DMS 273 (cell line): ENCODE measurements at regions not wholly inside any gene's neighbourhood (a gene's known extent, or its start where the extent isn't known, plus 50 kb on each side); places are given as distances from the start of the nearest gene placed in this dataset.
A peak's percentile ranks its signal among the peaks of the same experiment; 100 is the strongest.

ENCODE experiments used
- DNase-seq: peaks from one replicate; lab custom pipeline; 2025; ENCODE audit not compliant: unreplicated experiment; lab: John Stamatoyannopoulos, UW

DNA sequence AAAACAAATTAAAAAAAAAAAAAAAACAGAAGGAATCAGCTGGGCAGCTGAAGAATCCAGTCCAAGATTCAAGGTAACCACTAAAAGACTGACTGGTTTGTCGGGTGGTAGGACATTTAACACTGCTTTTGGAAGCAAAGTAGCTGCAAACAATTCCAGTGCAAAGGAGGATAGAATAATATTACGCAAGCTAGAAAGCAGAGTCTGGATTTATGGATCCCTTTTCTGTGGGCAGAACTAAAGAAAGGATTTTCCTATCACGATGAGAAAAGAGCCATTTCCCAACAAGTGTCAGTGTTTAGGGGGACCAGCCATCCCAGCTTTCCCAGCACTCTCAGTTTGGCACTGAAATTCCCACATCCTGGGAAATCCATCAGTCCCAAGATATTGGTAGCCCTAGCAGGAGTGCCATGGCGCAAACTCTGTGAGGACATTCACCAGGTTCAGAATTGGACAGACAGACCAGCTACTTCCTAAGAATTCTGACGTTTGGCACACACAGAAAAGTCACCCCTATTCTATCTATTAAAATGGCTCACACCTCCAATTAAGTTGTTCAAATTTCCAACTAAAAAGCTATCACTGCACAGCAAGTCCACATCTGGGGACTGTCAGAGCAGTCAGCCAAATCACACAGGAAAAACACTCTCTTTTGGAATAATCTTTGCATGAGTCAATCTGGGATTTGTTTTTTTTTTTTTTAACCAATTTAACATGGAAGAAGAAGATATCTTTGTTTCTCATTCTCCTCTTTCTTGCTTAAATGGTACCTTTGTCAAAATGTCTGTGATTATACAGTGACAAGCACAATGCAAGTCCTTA is 356.8 kb upstream of the ARID1B start:
- DNase-seq = no peak

DNA sequence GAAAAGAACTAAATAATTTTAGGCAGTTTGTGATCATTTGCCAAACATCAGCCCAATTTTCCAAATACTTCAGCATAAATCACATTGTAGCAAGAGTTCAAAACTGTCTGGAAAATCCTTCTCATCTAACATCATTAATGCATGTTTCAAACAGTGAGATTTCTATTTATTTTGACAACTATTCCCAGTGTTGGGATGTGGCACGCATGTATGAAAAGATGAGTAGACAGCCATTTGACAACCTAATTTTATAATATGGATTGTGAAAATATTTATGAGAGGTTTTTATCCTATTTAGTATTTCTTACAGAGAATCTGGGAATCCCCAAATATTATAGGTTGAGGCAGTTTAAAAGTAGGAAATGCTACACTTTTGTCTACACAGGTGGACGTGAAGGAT is 357.6 kb upstream of the ARID1B start:
- DNase-seq = no peak

DNA sequence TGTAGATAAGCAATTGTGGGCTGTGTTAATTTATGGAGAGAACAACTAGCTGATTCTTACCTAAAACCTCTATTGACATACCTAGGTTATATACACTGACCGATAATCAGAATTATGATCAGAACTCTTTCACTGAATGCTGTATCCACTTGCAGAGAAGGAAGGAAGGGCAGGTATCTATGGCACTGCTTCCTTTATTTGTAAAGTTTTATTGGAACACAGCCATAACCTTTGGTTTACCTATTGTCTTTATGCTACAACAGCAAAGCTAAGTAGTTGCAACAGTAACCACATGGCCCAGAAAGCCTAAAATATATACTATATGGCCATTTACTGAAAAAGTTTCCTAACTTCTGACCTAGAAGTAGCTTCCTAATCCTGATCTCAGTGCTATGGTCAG is 358.9 kb upstream of the ARID1B start:
- DNase-seq = no peak

DNA sequence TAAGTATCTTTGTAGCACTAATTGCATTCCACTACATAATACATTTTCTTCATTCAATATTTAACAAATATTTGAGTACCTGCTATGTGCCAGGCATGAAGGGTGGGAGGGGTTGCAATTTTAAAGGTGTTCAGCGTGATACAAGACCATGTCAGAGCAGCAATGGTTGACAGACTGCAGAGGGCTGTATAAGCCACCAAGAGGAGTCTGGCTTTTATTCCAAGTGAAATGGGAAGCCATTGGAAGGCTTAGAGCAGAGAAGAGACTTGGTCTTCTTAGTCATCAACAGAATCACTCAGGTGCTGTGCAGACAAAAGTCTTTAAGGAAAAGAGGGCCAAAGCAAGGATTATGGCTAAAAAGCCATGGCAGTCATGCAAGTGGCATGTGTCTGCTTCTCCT is 360.8 kb upstream of the ARID1B start:
- no peak for DNase-seq

DNA sequence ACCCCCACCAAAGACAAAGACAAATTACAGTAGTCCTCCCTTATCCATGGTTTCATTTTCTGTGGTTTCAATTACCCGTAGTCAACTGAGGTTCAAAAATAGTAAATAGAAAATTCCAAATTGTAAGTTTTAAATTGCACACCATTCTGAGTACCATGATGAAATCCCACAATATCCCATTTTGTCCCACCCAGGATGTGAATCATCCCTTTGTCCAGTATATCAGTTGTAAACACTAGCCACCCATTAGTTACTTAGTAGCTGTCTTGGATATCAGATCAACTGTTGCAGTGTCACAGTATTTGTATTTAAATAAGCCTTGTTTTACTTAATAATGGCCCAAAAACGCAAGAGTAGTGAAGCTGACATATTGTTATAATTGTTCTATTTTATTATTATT is 364.0 kb upstream of the ARID1B start:
- DNase-seq = no peak

DNA sequence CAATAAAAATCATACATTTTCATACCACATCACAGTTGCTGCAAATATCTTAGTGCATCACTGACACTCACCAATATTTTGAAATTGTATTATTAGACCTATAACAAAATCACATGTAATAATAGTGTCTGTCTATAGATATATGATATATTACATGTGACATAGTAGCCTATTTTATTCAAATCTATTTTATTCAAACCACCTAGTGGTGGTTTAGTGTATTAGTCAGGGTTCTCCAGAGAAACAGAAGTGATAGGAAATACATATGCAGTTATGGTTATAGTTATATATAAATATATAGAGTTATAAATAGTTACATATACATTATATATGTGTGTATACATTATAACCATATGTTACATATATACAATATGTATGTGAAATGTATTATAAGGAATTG is 366.5 kb upstream of the ARID1B start:
- DNase-seq = peak; percentile 2

DNA sequence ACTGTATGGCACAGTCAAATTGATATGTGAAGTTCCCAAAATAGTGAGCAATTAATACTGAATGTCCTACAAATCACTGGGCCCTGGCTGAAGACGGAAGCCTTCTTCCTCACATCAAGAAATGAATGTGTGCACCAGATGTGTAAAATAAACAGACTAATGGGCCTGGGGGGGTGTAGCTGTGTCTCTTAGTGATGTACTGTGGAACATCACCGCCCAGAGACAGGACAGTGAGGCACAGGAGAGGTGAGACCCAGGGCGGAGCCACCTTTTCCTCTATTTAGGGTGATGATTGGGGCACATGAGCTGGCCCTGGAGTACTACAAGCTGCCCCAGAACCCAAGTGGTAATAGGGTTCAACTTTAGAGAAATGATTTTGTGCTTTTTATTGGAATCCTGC is 368.5 kb upstream of the ARID1B start:
- no peak for DNase-seq

DNA sequence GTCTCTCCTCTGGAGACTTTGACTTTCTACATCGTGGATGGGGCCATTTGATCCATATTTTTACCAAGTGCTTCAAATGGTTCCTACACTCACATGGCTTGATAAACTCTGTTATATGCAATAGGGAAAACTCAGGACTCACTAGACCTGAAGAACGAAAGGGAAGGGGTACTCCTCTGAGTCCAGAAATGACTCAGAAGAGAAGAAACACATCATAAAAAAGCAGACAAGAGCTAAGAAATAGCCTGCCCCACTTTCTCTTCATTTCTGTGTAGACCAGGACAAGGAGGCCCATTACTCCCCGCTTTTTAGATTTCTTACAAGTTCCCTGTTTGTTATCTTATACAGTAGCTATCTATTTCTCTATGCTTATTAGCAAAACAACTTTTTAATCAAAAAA is 369.8 kb upstream of the ARID1B start:
- no peak for DNase-seq

DNA sequence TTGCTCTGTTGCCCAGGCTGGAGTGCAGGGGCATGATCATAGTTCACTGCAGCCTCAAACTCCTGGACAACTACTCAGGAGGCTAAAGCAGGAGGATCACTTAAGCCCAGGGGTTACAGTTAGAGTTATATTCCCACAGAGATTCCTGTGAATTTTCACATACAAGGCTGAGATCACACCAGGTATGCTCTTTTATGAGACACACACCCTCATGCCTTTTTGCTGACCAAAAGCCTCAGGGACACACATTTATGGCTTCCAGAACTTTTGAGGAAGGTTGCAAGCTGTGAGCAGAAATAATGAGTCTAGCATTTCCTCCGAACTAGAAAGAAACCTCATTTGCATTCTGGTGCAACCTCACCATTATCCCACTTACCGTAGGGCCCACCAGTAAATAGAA is 370.5 kb upstream of the ARID1B start:
- no peak for DNase-seq

DNA sequence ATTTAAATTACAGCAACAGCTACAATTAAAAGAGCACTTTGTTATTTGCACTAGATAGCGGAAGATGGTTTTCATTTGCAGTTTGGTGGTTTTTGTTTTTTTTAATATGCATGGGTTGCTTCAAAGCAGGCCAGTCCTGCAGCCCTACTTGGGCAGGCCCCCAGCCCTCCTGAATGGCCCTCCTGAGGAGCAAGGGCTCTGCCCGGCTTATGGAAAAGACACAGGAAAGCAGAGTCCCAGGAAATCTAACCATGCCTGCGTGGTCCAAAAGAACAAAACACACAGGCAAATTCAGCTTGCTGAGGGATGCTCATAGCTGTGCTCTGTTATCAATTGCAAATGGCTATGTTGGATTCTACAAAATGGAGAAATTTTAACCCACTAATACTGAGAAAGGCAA is 371.1 kb upstream of the ARID1B start:
- DNase-seq = no peak

DNA sequence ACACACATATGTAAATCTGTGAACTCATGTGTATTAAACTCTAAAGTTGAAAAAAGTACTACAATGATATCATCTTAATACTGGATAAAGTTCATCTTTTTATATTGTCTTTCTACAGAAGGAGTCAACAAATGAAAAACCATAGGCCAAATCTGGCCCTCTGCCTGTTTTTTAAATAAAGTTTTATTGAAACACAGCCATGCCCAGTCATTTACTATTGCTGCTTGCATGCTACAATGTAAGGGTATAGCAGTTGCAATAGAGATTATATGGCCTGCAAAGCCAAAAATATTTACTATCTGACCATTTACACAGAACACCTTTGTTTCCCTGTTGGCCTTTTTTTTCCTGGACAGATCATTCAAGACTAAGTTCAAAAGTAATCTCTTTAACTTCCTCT is 374.6 kb upstream of the ARID1B start:
- DNase-seq = no peak

DNA sequence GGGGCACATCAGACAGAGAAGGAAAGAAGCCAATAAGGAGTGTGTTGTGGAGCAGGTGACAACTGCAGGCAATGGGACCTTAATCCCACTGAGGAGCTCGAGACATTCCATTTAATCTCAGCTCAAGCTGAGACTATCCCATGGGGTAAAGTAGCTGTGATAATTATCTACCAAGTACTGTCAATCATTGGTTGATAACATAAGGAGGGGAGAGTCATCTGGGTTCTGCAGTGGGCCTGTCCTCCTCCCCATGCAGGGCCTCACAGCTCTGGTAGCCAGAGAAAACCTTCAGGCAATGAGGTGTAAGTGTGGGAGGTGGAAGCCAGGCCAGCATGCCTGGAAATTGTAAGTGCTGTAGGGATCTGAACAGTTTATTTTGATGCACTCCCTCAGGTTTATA is 375.0 kb upstream of the ARID1B start:
- DNase-seq = no peak

DNA sequence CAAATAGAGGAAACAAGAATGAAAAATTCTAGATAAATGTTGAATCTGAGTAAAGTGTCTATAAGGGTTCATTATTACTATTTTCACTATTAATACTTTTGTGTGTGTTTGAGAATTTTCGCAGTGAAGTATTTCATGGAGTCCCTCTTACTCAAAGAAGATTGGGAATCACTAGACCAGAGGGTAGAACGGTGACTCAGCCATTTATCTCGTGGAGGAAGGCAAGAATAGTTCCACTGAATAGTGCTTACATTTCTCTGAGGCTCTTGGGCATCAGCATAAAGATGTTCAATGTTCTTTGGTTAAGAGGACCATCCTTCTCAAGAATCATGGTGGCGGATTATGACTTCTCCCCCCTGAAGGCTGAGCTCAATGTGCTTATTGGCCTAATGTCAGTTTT is 376.7 kb upstream of the ARID1B start:
- no peak for DNase-seq

DNA sequence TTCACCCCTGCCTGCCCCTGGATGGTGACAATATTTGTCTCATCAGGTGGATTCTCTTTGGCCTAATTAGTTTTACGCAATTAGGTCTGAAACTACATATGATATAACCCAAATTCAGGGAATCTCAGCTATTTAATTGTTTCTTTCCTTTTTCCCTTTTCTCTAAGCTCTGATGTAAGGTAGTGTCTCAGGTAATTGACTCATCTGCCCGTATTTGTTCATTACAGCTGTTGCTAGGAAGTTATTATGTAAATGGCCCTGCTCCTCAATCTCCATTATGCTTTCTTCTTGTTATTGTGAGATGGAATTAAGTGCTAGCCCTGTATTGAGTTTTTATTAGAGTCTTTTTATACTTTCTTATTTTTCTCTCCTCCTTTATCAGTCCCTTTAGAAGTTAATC is 378.2 kb upstream of the ARID1B start:
- no peak for DNase-seq

DNA sequence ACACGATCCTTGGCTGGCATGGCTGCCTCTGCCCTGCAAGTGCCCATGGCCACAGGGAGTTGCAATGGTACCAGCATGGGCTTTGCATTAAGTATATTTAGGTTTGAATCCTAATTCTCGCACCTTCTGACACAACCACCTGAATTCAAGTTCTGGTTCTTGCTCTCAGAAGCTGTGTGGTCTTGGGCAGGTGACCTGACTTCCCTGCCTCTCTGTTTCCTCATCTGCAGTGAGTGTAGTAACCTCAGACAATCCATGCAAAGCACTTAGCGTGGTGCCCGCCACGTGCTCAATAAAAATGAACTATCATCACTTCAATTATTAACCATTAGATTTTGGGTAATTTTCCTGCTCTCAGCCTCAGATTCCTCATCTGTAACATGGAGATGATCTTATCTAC is 378.8 kb upstream of the ARID1B start:
- DNase-seq = no peak

DNA sequence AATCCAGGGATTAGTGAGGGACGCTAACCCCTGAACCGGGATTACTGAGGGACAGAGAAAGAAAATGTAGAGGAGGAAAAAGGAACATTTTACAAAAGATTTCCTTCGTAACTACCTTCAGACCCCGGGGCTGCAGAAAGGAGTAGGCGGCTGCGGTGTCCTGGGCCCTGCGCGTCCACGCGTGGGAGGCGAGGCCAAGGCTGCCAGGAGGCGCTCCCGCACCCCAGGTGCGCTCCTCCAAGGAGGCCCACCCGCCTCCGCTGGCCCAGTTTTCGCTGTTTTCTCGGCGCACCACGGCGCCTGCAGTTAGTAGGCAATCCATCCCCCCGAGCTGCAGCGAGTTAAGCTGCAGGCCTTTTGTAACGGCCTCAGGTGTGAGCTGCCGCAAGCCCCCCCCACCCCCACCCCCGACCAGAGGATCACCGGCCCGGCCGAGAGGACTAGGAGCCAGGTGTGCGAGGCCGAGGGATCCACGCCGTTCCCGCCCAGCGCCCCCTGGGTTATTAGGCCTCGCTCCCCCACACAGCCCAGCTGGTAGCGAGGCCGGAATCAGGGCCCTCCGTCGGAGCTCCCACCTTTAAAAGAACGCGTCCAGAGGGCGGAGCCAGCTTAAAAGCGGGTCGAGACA is 380.3 kb upstream of the ARID1B start:
- no peak for DNase-seq

DNA sequence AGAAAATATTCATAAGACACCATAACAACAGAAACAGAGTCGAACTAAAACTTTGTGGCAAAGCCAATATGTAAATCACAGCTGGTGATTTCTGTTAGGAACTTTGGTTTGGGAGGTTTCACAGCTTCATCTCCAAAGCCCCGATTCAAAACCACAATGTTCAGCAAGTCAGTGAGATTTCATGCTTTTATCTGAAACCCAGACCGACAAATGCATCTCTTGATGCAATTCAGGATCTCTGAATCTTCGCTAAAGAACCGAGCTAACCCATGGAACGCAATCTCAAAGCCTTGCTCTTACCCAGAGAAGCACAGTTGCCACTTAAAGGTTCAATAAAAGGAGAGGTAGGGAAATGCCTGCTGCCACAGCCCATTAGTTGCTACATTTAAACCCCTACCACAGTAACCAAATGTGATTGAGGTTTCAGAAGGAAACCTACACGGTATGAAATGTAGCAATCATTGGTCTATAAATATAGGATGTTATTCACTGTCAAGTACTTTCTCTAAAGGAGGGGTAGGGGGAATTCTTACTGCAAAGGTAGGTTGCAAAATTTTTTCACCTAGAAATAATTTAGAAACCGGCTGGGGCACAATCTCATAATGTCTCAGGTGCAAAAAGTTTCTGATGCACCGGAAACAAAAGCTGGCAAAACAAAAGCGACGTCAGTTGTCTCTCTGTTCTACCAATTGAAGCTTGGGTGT is 381.0 kb upstream of the ARID1B start:
- no peak for DNase-seq

DNA sequence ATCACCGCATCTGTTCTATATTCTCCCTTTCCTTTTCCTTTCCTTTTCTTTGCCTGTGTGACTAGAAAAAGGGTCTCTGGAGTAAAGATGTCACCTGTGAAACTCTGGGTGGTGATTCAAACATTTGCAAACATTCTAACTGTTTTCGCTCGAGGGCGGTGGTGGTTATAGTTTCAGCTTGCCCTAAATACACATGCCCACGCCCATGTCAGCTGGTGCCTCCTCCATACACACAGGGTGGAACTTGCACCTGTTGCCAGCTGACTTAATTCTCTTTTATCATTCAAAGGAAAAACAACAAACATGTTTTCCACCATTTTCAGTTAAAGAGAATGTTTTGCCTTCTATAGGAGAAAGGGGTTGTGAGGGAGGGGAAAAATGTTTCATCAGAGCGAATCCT is 381.9 kb upstream of the ARID1B start:
- DNase-seq = no peak

DNA sequence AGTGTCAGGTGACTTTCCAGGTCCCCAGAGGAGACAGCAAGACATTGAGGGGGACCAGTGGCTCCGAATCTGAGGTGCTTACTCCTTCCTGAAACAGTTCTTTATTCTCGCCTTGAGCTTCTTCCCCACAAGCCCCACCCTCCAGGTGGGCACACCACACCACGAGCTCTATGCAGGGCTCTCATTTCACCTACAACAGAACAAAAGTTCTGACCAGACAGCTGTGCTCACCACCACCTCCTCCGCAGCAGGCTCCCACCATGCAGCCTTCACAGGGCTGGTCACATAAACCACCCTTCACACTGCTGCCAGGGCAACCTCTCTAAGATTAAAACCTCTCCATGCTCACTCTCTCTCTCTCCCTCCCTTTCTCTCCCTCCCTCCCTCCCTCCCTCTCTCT is 384.5 kb upstream of the ARID1B start:
- no peak for DNase-seq

DNA sequence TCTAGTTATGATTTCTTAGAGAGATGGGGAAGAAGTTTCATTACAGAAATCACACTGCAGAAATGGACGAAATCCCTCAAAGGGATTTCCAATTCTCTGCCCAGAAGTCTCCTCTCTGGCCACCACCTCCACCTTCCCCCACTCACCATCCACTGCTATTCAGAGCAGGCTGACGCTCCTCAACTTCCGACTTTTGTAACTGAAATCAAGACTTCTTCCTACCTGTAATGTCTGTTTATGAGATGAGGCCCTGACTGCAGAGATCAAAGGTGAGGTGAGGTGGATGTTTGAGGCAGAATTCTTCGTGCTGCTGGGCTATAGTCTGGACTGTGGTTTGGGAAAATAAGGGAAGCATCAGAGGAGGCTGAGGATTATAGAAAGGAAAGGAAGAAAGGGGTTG is 385.2 kb upstream of the ARID1B start:
- DNase-seq = no peak

DNA sequence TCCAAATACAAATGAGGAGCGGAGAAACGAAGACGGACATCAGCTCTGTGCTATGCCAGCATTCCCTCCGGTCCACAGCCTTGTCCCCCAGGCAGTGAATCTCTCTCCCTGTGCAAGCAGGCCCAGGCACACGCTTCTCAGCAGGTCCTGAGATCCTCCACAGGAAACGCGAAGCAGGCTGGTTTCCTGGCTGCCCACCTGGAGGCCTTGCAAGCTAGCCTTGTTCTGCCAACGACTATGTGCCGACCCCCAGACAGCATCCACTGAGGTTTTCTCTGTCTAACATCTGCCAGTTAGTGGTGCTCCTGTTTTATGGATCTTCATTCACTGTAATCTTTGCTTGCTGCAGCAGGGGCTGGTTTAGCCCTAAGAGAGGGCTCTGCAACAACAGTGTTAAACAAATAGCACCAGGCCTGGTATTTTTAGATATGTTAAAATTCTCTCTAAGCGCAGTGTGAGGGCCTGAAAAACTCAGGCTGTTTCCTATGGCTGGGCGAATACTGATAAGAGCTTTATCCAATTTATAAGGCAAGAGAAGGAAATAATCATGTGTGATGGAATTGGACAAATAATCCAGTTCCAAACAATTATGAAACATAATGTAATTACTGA is 386.0 kb upstream of the ARID1B start:
- DNase-seq = no peak

DNA sequence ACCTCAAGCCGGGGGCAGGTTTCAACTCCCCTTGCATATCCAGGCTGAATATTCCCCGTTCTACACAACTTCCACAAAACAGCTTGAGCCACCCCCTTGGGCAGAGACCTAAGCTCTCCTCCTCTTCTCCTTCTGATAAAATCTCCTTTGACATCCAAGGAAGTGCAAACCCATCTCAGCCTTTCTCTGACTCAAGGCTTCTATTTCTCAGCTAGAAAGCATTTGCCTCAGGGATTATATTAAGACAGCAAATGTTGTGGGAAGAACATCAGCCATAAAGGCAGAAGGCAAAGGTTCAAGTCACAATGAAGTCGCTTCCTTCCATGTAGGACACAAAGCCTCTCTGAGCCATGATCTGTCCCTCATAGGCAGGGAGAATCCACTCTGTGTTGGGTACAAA is 386.6 kb upstream of the ARID1B start:
- DNase-seq = no peak
